IMR-90 (cell line): ENCODE measurements at regions not wholly inside any gene's neighbourhood (a gene's known extent, or its start where the extent isn't known, plus 50 kb on each side); places are given as distances from the start of the nearest gene placed in this dataset.
A peak's percentile ranks its signal among the peaks of the same experiment; 100 is the strongest.

Experiments used
- BHLHE40 ChIP-seq: fragments of 150-350 bp; IDR thresholded peaks from 2 replicates; pipeline ENCODE4 v1.6.1; 2016; ENCODE audit warnings: mild to moderate bottlenecking, low read depth, low read length
- CEBPB ChIP-seq: IDR thresholded peaks from 2 replicates; pipeline ENCODE4 v1.6.1; 2012; ENCODE audit warnings: low read depth, low read length, improper control_type of control experiment
- CHD1 ChIP-seq: IDR thresholded peaks from 2 replicates; pipeline ENCODE4 v1.6.1; 2012; ENCODE audit warnings: low read depth, low read length, improper control_type of control experiment
- CTCF ChIP-seq: conservative IDR thresholded peaks from 2 replicates; pipeline ENCODE4 v1.5.1; 2012; ENCODE audit warnings: mild to moderate bottlenecking, low read depth, low read length, improper control_type of control experiment
- MAFK ChIP-seq: IDR thresholded peaks from 2 replicates; pipeline ENCODE4 v1.6.1; 2012; ENCODE audit warnings: low read depth, low read length, improper control_type of control experiment
- MAZ ChIP-seq: IDR thresholded peaks from 2 replicates; pipeline ENCODE4 v1.6.1; 2012; ENCODE audit warnings: low read depth, mild to moderate bottlenecking, low read length, improper control_type of control experiment, moderate library complexity, borderline replicate concordance
- MXI1 ChIP-seq: IDR thresholded peaks from 2 replicates; pipeline ENCODE4 v1.6.1; 2012; ENCODE audit warnings: low read depth, mild to moderate bottlenecking, low read length, moderate library complexity, borderline replicate concordance
- NFE2L2 ChIP-seq: fragments of 150-350 bp; IDR thresholded peaks from 2 replicates; pipeline ENCODE4 v1.6.1; 2016; ENCODE audit warnings: low read depth, mild to moderate bottlenecking, low read length
- POLR2A ChIP-seq: IDR thresholded peaks from 2 replicates; pipeline ENCODE4 v1.6.1; 2012; ENCODE audit warnings: mild to moderate bottlenecking, low read depth, low read length
- RAD21 ChIP-seq: IDR thresholded peaks from 2 replicates; pipeline ENCODE4 v1.6.1; 2012; ENCODE audit warnings: low read length, improper control_type of control experiment
- RCOR1 ChIP-seq: IDR thresholded peaks from 2 replicates; pipeline ENCODE4 v1.6.1; 2012; ENCODE audit warnings: mild to moderate bottlenecking, low read length, improper control_type of control experiment; ENCODE audit not compliant: insufficient replicate concordance
- RFX5 ChIP-seq: IDR thresholded peaks from 2 replicates; pipeline ENCODE4 v1.8.0; 2012; ENCODE audit warnings: low read depth, mild to moderate bottlenecking, low read length, moderate library complexity
- SMC3 ChIP-seq: fragments of 150-350 bp; IDR thresholded peaks from 2 replicates; pipeline ENCODE4 v1.6.1; 2016; ENCODE audit warnings: low read depth, mild to moderate bottlenecking, antibody characterized with exemption, low read length, moderate library complexity
- USF2 ChIP-seq: fragments of 150-350 bp; IDR thresholded peaks from 2 replicates; pipeline ENCODE4 v1.6.1; 2017; ENCODE audit warnings: mild to moderate bottlenecking, antibody characterized with exemption, low read length, low read depth

GRCh38 chr18:52077251-52077983 lies 262.6 kb upstream of the DCC start:
- TF ChIP-seq RAD21 (no peak), CTCF (no peak), MAZ (no peak), POLR2A (no peak), BHLHE40 (no peak), MXI1 (no peak), RCOR1 (no peak), CEBPB (0 out of 2 replicates have a peak, but pooled peaks have one; percentile 32), RFX5 (no peak), MAFK (no peak), CHD1 (no peak), SMC3 (no peak), NFE2L2 (no peak), USF2 (no peak)
